Right lobe of liver (tissue), 4 donors: ENCODE measurements at regions not wholly inside any gene's neighbourhood (a gene's known extent, or its start where the extent isn't known, plus 50 kb on each side); places are given as distances from the start of the nearest gene placed in this dataset.

Experiments used
- POLR2A ChIP-seq: fragments of 450-650 bp; IDR thresholded peaks from one replicate; pipeline ENCODE4 v1.6.1; 2017; ENCODE audit warnings: antibody characterized with exemption, mild to moderate bottlenecking
- TF ChIP-seq, protein P1 (sequence below), 4 donors: fragments of 200-600 bp in 3 of 4; fragments of 450-650 bp in 1 of 4; IDR thresholded peaks; one replicate each; pipeline versions ENCODE4 v1.5.1 to v1.8.0; 2016 to 2022; ENCODE audit warnings: antibody characterized with exemption in 4 of 4, mild to moderate bottlenecking in 2 of 4
- donor health status: DM: no; HTN: no; CAD: no.
- donor health status: DM: no; HTN: no; CAD: no.
- donor health status: DM: no; HTN: yes; CAD: no.

GRCh38 chr7:46675456-46675855 lies 754.4 kb upstream of the IGFBP3 start:
- TF ChIP-seq, protein P1, sequence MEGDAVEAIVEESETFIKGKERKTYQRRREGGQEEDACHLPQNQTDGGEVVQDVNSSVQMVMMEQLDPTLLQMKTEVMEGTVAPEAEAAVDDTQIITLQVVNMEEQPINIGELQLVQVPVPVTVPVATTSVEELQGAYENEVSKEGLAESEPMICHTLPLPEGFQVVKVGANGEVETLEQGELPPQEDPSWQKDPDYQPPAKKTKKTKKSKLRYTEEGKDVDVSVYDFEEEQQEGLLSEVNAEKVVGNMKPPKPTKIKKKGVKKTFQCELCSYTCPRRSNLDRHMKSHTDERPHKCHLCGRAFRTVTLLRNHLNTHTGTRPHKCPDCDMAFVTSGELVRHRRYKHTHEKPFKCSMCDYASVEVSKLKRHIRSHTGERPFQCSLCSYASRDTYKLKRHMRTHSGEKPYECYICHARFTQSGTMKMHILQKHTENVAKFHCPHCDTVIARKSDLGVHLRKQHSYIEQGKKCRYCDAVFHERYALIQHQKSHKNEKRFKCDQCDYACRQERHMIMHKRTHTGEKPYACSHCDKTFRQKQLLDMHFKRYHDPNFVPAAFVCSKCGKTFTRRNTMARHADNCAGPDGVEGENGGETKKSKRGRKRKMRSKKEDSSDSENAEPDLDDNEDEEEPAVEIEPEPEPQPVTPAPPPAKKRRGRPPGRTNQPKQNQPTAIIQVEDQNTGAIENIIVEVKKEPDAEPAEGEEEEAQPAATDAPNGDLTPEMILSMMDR (IDR thresholded peaks at IDR 0.05): no peak
- TF ChIP-seq POLR2A: no peak
